NK-92 (cell line): ENCODE measurements at regions not wholly inside any gene's neighbourhood (a gene's known extent, or its start where the extent isn't known, plus 50 kb on each side); places are given as distances from the start of the nearest gene placed in this dataset.
"Not testable (repeated sequence)": the region's sequence is repeated elsewhere in the genome, so short reads cannot be mapped to it uniquely, and the experiment has no call there.

ENCODE experiments used
- DNase-seq: peaks from one replicate; lab custom pipeline; 2025; ENCODE audit not compliant: unreplicated experiment; lab: John Stamatoyannopoulos, UW

DNA sequence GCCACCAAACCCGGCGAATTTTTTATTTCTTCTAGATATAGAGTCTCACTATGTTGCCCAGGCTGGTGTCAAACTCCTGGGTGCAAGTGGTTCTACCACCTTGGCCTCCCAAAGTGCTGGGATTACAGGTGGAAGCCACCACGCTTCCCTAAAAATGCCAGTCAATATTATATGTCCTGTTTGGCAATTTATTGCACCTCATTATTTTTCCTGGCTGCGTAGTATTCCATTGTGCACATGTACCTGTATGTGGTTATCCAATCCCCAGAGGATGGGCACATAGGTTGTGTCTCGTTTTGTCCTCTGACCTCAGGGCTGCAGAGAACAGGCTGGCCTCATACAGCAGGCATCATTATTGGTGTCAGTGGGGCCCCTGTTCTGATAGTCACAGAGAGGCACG, 181.7 kb downstream of the C9orf50 start:
- DNase-seq = no peak

GRCh38 chr9:129437626-129438323, 183.1 kb downstream of the C9orf50 start:
- DNase-seq = no peak

- no peak for DNase-seq
Observed at GRCh38 chr9:129436751-129437625, 183.9 kb downstream of the C9orf50 start.

- DNase-seq = no peak
Observed at GRCh38 chr9:129435988-129436717, 184.7 kb downstream of the C9orf50 start.

- DNase-seq = no peak
Observed at GRCh38 chr9:129435291-129435690, 185.6 kb downstream of the C9orf50 start.

GRCh38 chr9:129434187-129434586, 186.7 kb downstream of the C9orf50 start:
- no peak for DNase-seq

DNA sequence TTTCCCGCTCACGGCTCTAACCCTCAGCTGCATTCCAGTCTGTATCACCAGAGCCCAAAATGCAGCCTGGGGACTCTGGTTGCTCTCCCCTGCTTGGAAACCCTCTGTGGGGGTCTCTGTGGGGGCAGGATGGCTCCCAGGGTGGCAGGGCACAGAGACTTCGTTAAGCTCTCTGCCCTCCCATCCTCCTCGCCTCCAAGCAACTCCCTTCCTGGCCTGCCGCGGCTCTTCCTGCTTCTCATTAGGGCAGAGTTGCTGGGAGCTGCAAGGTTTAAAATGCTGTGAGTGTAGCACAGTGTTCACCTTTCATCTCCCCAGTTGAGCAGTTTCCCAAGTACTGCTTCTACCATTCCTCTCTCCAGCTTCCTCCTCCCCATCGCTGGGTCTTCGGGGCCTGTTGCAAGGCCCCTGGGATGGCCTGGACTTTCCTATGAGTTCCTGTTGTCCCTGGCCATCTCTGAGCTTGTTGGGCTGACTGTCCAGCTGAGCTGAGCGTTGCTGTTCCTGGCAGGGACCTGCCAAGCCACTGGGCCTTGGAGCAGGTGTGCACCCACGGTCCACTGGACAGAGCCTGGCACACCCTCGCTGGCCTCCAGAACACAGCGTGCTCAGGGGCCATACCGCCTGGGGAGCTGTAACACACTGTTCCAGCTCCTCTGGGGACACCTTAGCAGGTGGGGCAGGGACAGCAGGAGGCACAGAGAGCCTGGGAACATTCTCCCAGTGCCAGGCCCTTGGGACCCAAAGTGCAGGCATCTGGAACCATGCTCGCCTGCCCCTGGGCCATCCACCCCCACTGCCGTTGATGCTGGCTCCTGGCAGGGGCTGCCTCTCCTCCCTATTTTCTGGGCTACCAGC, 188.4 kb downstream of the C9orf50 start:
- no peak for DNase-seq

GRCh38 chr9:129430940-129431643, 189.8 kb downstream of the C9orf50 start:
- no peak for DNase-seq

DNA sequence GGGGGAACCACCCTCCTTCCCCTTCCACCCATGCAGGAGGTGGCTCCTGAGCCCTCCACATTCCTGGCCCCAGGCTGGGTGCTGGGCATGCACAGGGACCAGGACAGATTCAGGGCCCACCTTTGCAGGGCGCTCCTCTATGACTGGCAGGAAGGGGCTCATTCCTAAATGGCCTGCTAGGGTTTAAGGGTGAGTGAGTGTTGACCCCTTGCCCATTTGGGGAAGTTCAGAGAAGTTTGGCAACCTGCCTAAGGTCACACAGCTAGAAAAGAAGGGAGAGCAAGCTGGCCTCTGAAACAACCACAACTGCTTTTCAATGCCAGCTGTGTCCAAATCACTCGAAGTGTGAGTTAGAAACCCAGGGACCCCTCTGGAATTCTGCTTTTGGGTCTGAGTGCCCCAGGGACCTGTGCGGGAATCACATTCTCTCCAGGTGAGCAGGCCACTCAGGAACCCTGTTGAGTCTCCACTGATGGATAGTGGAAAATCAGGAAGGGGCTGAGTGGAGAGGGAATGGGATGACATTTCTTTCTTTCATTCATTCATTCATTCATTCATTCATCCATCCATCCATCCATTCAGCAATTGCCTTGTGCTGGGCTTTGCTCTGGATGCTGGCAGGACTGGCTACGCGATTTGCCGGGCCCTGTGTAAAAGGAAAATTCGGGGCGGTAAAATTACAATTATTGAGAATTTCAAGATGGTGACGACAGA, 191.9 kb downstream of the C9orf50 start:
- DNase-seq = no peak

DNA sequence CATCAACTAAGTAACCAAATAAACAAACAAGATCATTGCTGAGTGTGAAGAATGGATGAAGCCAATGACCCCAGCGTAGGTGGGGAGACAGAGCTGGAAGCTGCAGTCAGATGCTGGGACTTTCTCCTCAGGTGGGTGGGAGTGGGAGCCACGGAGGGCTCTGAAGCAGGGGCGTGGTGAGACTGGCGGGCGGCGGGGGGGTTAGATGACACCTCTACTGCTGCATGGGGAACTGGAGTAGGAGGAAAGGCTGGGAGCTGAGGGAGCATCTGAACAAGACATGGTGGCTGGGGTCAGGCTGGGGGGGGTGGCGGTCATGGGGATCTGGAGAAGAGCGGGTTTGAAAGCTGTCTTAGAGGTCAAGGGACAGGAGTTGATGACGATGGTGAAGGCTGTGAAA, 193.8 kb downstream of the C9orf50 start:
- DNase-seq = no peak

DNA sequence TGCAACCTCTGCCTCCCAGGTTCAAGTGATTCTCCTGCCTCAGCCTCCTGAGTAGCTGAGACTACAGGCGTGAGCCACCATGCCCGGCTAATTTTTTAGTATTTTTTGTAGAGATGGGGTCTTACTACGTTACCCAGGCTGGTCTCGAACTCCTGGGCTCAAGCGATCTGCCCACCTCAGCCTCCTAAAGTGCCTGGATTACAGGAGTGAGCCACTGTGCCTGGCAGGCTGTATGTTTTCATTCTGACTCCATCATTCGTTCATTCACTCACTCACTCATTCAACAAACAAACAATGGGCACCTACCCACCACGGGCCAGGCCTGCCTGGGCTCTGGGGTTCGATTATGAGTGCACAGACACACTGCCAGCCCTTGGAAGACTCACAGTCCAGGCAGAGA, 197.1 kb downstream of the C9orf50 start:
- not testable (repeated sequence) for DNase-seq

DNA sequence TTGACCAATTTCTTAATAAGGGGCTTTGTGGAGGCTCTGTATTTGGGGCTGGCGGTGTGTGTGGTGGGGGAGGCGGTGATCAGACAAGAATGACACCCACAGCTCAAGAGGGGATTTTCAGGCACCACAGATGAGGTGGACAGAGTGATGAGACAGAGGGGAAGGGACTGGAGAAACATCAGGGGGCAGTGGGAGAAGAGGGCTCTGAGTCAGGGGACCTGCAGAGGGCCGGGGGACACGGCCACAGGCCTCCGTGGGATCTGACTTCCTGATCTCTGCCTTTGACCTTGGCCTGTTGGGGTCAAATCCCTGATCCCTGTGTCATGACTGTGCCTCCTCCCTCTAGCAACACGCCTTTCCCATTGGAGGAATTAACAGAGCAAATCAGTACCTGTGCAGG, 197.7 kb downstream of the C9orf50 start:
- no peak for DNase-seq

DNA sequence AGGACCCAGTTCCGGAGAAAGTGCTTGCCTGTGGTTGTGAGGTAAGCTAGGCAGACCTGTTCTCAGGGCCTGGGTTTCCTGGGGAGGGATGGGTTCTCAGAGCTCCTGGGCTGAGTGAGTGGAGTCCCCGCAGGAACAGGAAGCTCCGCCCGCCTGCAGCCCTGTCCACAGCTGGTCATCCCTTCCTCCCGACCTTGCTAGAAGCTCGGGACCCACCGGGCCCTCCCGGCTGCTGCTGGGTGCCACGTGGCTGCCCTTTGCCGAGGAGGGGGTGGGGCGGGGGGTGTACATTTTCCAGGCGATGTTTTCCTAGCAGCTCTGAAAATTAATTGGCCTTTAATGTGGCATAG, 198.1 kb downstream of the C9orf50 start:
- DNase-seq = no peak

DNA sequence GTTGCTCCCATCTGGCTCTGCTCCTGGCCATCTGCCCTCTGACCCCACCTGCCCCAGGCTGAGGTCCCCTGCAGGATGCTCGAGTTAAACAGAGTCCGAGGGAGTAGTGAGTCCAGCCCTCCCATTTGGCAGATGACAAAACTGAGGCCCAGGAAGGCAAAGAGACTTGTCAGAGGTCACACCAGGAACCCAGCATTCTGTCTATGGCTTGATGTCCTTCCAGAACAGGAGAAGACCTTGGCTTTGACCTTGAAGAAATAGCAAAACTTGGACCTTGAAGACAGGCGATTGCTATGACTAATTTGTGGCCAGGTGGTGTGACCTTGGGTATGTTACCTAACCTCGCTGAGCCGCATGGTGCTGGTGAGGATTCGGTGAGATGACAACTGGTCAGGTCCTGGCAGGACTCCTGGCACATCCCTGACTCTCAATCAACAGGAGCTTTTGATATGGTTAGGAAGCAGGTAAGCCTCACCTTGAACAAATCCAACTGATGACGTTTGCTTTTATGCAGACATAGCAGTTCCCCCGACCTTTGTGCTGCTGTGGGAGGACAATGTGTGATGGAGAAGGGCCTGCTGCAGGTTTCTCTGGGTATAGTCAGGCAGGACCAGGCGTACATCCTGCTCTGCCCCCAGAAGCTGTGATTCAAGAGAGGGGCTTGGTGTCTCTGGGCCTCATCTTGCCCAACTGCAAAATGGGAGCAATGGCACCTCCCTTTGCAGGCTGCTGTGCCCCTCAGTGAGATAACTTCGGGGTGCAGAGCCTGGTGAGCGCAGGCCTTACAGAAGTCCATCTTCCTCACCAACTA, 198.7 kb downstream of the C9orf50 start:
- no peak for DNase-seq

DNA sequence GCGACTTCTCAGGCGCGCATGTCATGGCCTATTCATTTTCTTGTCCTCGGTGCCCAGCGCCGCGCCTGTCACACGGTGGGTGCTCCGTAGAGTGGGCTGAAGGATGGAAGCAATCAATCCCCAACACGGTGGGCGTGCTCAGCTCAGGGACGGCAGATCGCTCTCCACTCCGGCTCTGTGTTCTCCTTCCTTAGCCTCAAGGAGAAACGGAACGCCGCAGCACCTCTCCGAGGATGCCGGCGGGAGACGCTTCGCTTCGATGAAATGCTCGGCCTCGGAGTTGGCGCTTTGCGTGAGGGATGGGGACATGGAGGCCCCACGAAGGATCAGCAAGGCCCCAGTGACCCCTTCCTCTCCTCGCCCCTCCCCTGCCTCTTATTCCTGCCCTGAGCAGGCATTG, 199.5 kb downstream of the C9orf50 start:
- DNase-seq = no peak

- DNase-seq = no peak
Observed at GRCh38 chr9:129420721-129421120, 200.2 kb downstream of the C9orf50 start.

DNA sequence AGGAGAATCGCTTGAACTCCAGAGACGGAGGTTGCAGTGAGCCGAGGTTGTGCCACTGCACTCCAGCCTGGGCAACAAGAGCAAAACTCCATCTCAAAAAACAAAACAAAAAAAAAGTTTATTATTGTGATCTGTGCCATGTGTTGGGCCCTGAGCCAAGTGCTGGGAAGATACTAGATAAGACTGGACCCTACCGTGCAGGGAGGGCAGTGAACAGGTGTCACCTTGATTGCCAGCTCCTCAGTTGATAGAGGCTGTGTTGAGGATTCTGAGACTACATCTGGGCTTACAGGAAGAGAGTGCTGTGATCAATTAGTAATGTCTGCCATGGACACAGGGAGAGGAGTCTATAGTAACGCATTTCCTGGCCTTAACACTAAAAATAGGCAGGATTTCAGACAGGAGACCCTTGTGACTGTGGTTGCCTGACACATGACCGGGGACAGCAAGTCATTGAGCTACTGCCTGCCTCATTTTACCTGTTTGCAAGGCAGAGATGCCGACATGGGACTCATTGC, 201.5 kb downstream of the C9orf50 start:
- DNase-seq = no peak

DNA sequence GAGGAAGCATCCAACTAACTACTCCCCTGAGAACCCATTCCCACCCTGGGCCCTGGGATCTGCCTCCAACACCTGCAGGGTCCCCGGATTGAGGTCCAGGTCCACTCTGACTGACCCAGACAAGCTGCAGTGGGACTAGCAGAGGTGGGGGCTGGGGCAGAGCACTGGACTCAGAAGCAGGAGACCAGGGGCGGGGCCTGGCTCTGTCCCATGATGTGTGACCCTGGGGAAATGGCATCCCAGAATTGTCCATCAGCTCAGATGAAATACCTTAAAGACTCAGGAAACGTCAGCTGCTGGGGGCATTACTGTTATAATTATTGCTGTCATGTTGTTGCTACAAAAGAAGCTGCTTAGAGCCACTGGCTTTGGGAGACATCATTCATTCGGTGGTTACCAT, 202.4 kb downstream of the C9orf50 start:
- DNase-seq = no peak
